ENCODE measurements at regions not wholly inside any gene's neighbourhood (a gene's known extent, or its start where the extent isn't known, plus 50 kb on each side); places are given as distances from the start of the nearest gene placed in this dataset.

GRCh38 chrX:5549512-5549911 is 679.2 kb downstream of the NLGN4X start:
- TF ChIP-seq CTCF (IDR thresholded peaks at IDR 0.05; ENCODE audit: low read depth, low read length) (no peak), EZH2phosphoT487 (IDR thresholded peaks at IDR 0.05; ENCODE audit: low read depth) (no peak)

Data from OCI-LY3 (cell line).